GM18519 (cell line): ENCODE measurements at regions not wholly inside any gene's neighbourhood (a gene's known extent, or its start where the extent isn't known, plus 50 kb on each side); places are given as distances from the start of the nearest gene placed in this dataset.
"Not testable (repeated sequence)": the region's sequence is repeated elsewhere in the genome, so short reads cannot be mapped to it uniquely, and the experiment has no call there.

ENCODE experiments used
- ATAC-seq: cut with Tn5 transposase; IDR thresholded peaks from one replicate; pipeline ENCODE4 v1.9.1; 2021; ENCODE audit warnings: mild to moderate bottlenecking, moderate library complexity; ENCODE audit not compliant: unreplicated experiment, low FRiP score

- ATAC-seq, result no peak
Measured at GRCh38 chr15:62491642-62492041, 326.6 kb upstream of the C2CD4B start.

GRCh38 chr15:62492900-62493299 is 327.8 kb upstream of the C2CD4B start:
- no peak for ATAC-seq

GRCh38 chr15:62494197-62494596 is 329.1 kb upstream of the C2CD4B start:
- ATAC-seq, result no peak

GRCh38 chr15:62495670-62496614 is 330.9 kb upstream of the C2CD4B start:
- no peak for ATAC-seq

- ATAC-seq, result no peak
Measured at GRCh38 chr15:62497356-62497755, 332.3 kb upstream of the C2CD4B start.

- no peak for ATAC-seq
Measured at GRCh38 chr15:62498278-62498677, 333.2 kb upstream of the C2CD4B start.

- ATAC-seq, result no peak
Measured at GRCh38 chr15:62498712-62499111, 333.6 kb upstream of the C2CD4B start.

GRCh38 chr15:62500325-62500724 is 335.2 kb upstream of the C2CD4B start:
- ATAC-seq, result no peak

- no peak for ATAC-seq
Measured at GRCh38 chr15:62502451-62502850, 337.4 kb upstream of the C2CD4B start.

GRCh38 chr15:62503451-62503850 is 338.4 kb upstream of the C2CD4B start:
- ATAC-seq, result no peak

- ATAC-seq, result no peak
Measured at GRCh38 chr15:62505762-62506161, 340.7 kb upstream of the C2CD4B start.

GRCh38 chr15:62506217-62506805 is 341.2 kb upstream of the C2CD4B start:
- ATAC-seq, result no peak

GRCh38 chr15:62509395-62509958 is 344.4 kb upstream of the C2CD4B start:
- ATAC-seq, result no peak

- no peak for ATAC-seq
Measured at GRCh38 chr15:62510791-62511190, 345.7 kb upstream of the C2CD4B start.

- no peak for ATAC-seq
Measured at GRCh38 chr15:62512904-62513303, 347.8 kb upstream of the C2CD4B start.

- ATAC-seq, result no peak
Measured at GRCh38 chr15:62513893-62514292, 348.8 kb upstream of the C2CD4B start.

GRCh38 chr15:62515696-62516395 is 350.8 kb upstream of the C2CD4B start:
- no peak for ATAC-seq

GRCh38 chr15:62517541-62517940 is 352.5 kb upstream of the C2CD4B start:
- ATAC-seq, result no peak

GRCh38 chr15:62518666-62519065 is 353.6 kb upstream of the C2CD4B start:
- ATAC-seq, result not testable (repeated sequence)

- no peak for ATAC-seq
Measured at GRCh38 chr15:62519900-62520299, 354.8 kb upstream of the C2CD4B start.

- no peak for ATAC-seq
Measured at GRCh38 chr15:62520887-62521286, 355.8 kb upstream of the C2CD4B start.
